Activated CD8-positive, alpha-beta T cell treated with anti-CD3 and anti-CD28 coated beads for 36 hours (primary cell): ENCODE measurements at regions not wholly inside any gene's neighbourhood (a gene's known extent, or its start where the extent isn't known, plus 50 kb on each side); places are given as distances from the start of the nearest gene placed in this dataset.

Source experiments
- ATAC-seq: fragments of 200-7000 bp; cut with Tn5 transposase; one replicate; pipeline ENCODE4 v1.10.0; 2021; ENCODE audit warnings: mild to moderate bottlenecking, moderate library complexity
- CTCF ChIA-PET: fragments of 350-600 bp; sonication (Branson Sonifier 250); formaldehyde crosslinking; loops from one replicate; lab custom pipeline; 2021; ENCODE audit warnings: antibody characterized with exemption; lab: Charles Lee
- POLR2A ChIA-PET: fragments of 350-600 bp; sonication (Branson Sonifier 250); formaldehyde crosslinking; loops from one replicate; lab custom pipeline; 2021; ENCODE audit warnings: antibody characterized with exemption; lab: Charles Lee
- DNase-seq: peaks from one replicate; pipeline ENCODE4 v3.0.0-alpha.2; 2020
- H3K27ac Mint-ChIP-seq: one replicate; pipeline ENCODE4 v1.8.0; 2021; ENCODE audit warnings: mild to moderate bottlenecking, mixed read lengths
- H3K27me3 Mint-ChIP-seq: one replicate; pipeline ENCODE4 v1.8.0; 2021; ENCODE audit warnings: mixed read lengths
- H3K36me3 Mint-ChIP-seq: one replicate; pipeline ENCODE4 v1.8.0; 2021; ENCODE audit warnings: low read depth, mixed read lengths
- H3K4me1 Mint-ChIP-seq: one replicate; pipeline ENCODE4 v1.8.0; 2021; ENCODE audit warnings: low read depth, mixed read lengths
- H3K4me3 Mint-ChIP-seq: one replicate; pipeline ENCODE4 v1.8.0; 2021; ENCODE audit warnings: mild to moderate bottlenecking, moderate library complexity, mixed read lengths
- H3K9me3 Mint-ChIP-seq: one replicate; pipeline ENCODE4 v1.8.0; 2021; ENCODE audit warnings: mixed read lengths
- CTCF ChIP-seq: fragments of 200-600 bp; IDR thresholded peaks from one replicate; pipeline ENCODE4 v1.8.0; 2022; ENCODE audit warnings: antibody characterized with exemption, mild to moderate bottlenecking
- intact Hi-C: fragments of 100-400 bp; cut with micrococcal nuclease; formaldehyde crosslinking; loops from one replicate; pipeline ENCODE4 v1.10.0; 2022

- Mint-ChIP-seq H3K9me3 (no peaks in the 10 kb centered on the region), H3K4me1 (no peaks in the 10 kb centered on the region), H3K4me3 (no peak overlapping the region), H3K27ac (no peak overlapping the region), H3K36me3 (no peaks in the 10 kb centered on the region), H3K27me3 (no peaks in the 10 kb centered on the region)
- ChIA-PET CTCF (no interaction called here), POLR2A (interaction anchor here (0.7 kb wide), 1 partner anchor 340 kb away, joined by 5 read pairs; no protein-coding TSS in a partner anchor)
- intact Hi-C loops = no loop called here
- no peak for TF ChIP-seq CTCF
- ATAC-seq (no peak), DNase-seq (no peak)
Measured at GRCh38 chr2:234175649-234176048, 125.1 kb downstream of the SPP2 start.

DNA sequence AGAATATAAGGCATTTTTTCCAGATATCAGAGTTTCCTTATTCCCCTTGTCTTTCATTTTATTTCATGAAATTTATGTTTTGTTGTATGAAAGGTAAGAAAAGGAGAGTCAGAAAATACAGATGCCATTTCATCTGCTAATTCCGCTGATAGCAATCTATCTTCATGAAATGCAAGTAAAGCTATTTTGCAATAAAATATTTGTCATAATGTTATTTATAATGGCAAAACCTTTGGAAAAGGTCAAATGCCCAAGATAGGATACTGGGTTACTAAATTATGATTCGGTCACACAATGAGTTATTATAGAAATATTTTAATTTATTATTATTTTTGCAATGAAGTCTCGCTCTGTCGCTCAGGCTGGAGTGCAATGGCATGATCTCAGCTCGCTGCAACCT, 124.2 kb downstream of the SPP2 start:
- H3K9me3 Mint-ChIP-seq = no peaks in the 10 kb centered on the region
- DNase-seq (no peak), ATAC-seq (no peak)
- ChIA-PET POLR2A (no interaction called here), CTCF (no interaction called here)
- H3K4me3 Mint-ChIP-seq = no peak overlapping the region
- H3K27ac Mint-ChIP-seq = no peak overlapping the region
- H3K27me3 Mint-ChIP-seq = no peaks in the 10 kb centered on the region
- H3K4me1 Mint-ChIP-seq = no peaks in the 10 kb centered on the region
- TF ChIP-seq CTCF = no peak
- intact Hi-C loops = no loop called here
- no peaks in the 10 kb centered on the region for H3K36me3 Mint-ChIP-seq

DNA sequence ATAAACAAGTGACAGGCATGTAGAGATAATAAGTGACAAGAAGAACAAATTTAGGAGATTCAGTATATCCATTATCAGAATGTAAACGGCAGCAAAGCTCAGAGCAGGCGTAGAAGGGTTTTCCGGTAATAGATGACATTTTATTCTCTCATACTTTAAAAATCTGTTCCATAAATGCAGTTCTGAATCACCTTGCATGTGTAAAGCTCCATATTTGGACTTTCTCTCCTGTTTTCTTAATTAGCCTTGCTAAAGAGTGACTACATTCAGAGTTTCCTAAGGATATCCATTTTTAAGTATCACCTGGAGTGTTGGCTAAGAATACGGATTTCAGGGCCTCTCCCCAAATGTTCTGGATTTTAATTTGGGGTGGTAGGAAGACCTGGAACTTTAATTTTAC, 122.0 kb downstream of the SPP2 start:
- TF ChIP-seq CTCF = no peak
- Mint-ChIP-seq H3K9me3 (no peaks in the 10 kb centered on the region), H3K36me3 (no peaks in the 10 kb centered on the region), H3K27ac (no peak overlapping the region), H3K27me3 (no peaks in the 10 kb centered on the region), H3K4me3 (no peak overlapping the region), H3K4me1 (no peaks in the 10 kb centered on the region)
- CTCF ChIA-PET = no interaction called here
- no peak for ATAC-seq
- intact Hi-C loops = no loop called here
- POLR2A ChIA-PET = no interaction called here
- no peak for DNase-seq

GRCh38 chr2:234172066-234172465, 121.6 kb downstream of the SPP2 start:
- no peak overlapping the region for H3K27ac Mint-ChIP-seq
- intact Hi-C loops = no loop called here

GRCh38 chr2:234171666-234172065, 121.2 kb downstream of the SPP2 start:
- Mint-ChIP-seq H3K4me3 (no peak overlapping the region), H3K27ac (no peak overlapping the region), H3K4me1 (no peaks in the 10 kb centered on the region), H3K27me3 (no peaks in the 10 kb centered on the region), H3K36me3 (no peaks in the 10 kb centered on the region), H3K9me3 (no peaks in the 10 kb centered on the region)
- DNase-seq (no peak), ATAC-seq (no peak)
- CTCF ChIA-PET = no interaction called here
- POLR2A ChIA-PET = no interaction called here
- no peak for TF ChIP-seq CTCF
- intact Hi-C loops = no loop called here

More at GRCh38 chr2:234172066-234172465, 121.6 kb downstream of the SPP2 start:
- DNase-seq = no peak
- H3K4me3 Mint-ChIP-seq = no peak overlapping the region
- H3K9me3 Mint-ChIP-seq = no peaks in the 10 kb centered on the region
- no peak for TF ChIP-seq CTCF
- H3K27me3 Mint-ChIP-seq = no peaks in the 10 kb centered on the region
- ChIA-PET CTCF (no interaction called here), POLR2A (no interaction called here)
- ATAC-seq = no peak
- no peaks in the 10 kb centered on the region for H3K4me1 Mint-ChIP-seq
- H3K36me3 Mint-ChIP-seq = no peaks in the 10 kb centered on the region
